HepG2 (cell line): ENCODE measurements at regions not wholly inside any gene's neighbourhood (a gene's known extent, or its start where the extent isn't known, plus 50 kb on each side); places are given as distances from the start of the nearest gene placed in this dataset.
A peak's percentile ranks its signal among the peaks of the same experiment; 100 is the strongest.

Source experiments
- GABPA ChIP-seq, 2 experiments: IDR thresholded peaks; 2 replicates each; pipeline ENCODE4 v1.6.1; 2011 to 2016; ENCODE audit warnings: low read depth in 2 of 2, low read length in 1 of 2, missing biosample characterization in 1 of 2, missing genetic modification characterization in 1 of 2
- GATAD1 ChIP-seq: IDR thresholded peaks from 2 replicates; pipeline ENCODE4 v1.6.1; 2016; ENCODE audit warnings: missing genetic modification reagents, missing compliant biosample characterization
- KLF12 ChIP-seq: sonication (generic); formaldehyde crosslinking; IDR thresholded peaks from 2 replicates; pipeline ENCODE4 v1.4.0; 2020; ENCODE audit warnings: missing genetic modification reagents, borderline replicate concordance
- PBX3 ChIP-seq: sonication (generic); formaldehyde crosslinking; IDR thresholded peaks from 2 replicates; pipeline ENCODE4 v1.8.1; 2023; ENCODE audit warnings: missing genetic modification reagents, inconsistent platforms, borderline replicate concordance
- PITX1 ChIP-seq: sonication (generic); formaldehyde crosslinking; IDR thresholded peaks from 2 replicates; pipeline ENCODE4 v1.5.1; 2020; ENCODE audit warnings: mild to moderate bottlenecking, missing genetic modification reagents
- REL ChIP-seq: sonication (generic); formaldehyde crosslinking; conservative IDR thresholded peaks from 2 replicates; pipeline ENCODE4 v1.8.0; 2022; ENCODE audit warnings: mild to moderate bottlenecking, missing genetic modification reagents, moderate library complexity
- SAP130 ChIP-seq: IDR thresholded peaks from 2 replicates; pipeline ENCODE4 v1.6.1; 2016; ENCODE audit warnings: low read depth
- SATB2 ChIP-seq: sonication (generic); formaldehyde crosslinking; IDR thresholded peaks from 2 replicates; pipeline ENCODE4 v1.5.0; 2020; ENCODE audit warnings: missing genetic modification reagents
- SOX13 ChIP-seq, 3 experiments: fragments of 450-650 bp in 1 of 3; sonication (generic) in 1 of 3; formaldehyde crosslinking in 1 of 3; IDR thresholded peaks in 2 of 3; conservative IDR thresholded peaks in 1 of 3; 2 replicates each; pipeline versions ENCODE4 v1.5.0 to v1.6.1; 2016 to 2020; ENCODE audit warnings: antibody characterized with exemption in 1 of 3, mild to moderate bottlenecking in 1 of 3, missing compliant biosample characterization in 1 of 3, missing genetic modification reagents in 1 of 3, moderate library complexity in 1 of 3
- SP2 ChIP-seq: sonication (generic); formaldehyde crosslinking; IDR thresholded peaks from 2 replicates; pipeline ENCODE4 v1.5.1; 2020; ENCODE audit warnings: mild to moderate bottlenecking, missing genetic modification reagents
- ZKSCAN1 ChIP-seq: fragments of 150-350 bp; IDR thresholded peaks from 2 replicates; pipeline ENCODE4 v1.6.1; 2014; ENCODE audit warnings: low read length
- ZKSCAN8 ChIP-seq: IDR thresholded peaks from 2 replicates; pipeline ENCODE4 v1.6.1; 2016; ENCODE audit warnings: borderline replicate concordance, missing genetic modification reagents, missing compliant biosample characterization
- ZNF607 ChIP-seq: sonication (generic); formaldehyde crosslinking; IDR thresholded peaks from 2 replicates; pipeline ENCODE4 v1.5.1; 2020; ENCODE audit warnings: missing genetic modification reagents, mild to moderate bottlenecking, borderline replicate concordance
- ZNF672 ChIP-seq: sonication (generic); formaldehyde crosslinking; IDR thresholded peaks from 2 replicates; pipeline ENCODE4 v1.8.1; 2022; ENCODE audit warnings: missing genetic modification reagents
- ZNF800 ChIP-seq: sonication (generic); formaldehyde crosslinking; IDR thresholded peaks from 2 replicates; pipeline ENCODE4 v1.4.0; 2020; ENCODE audit warnings: missing genetic modification reagents
- TF ChIP-seq, protein P1 (sequence below): IDR thresholded peaks from 2 replicates; pipeline ENCODE4 v1.4.0; 2020; ENCODE audit warnings: mild to moderate bottlenecking, missing genetic modification reagents
- TF ChIP-seq, protein P2 (sequence below): sonication (generic); formaldehyde crosslinking; IDR thresholded peaks from 2 replicates; pipeline ENCODE4 v1.4.0; 2020; ENCODE audit warnings: missing genetic modification reagents

GRCh38 chr18:34977838-34978532 lies 63.2 kb upstream of the MAPRE2 start (continued):
- TF ChIP-seq SOX13 (IDR thresholded peaks at IDR 0.05) (no peak), SOX13 (CRISPR knock-in tag; conservative IDR thresholded peaks at IDR 0.05 in 1 of 2, IDR thresholded peaks at IDR 0.05 in 1 of 2) (0 out of 4 replicates have a peak, but pooled peaks of 1 of the 2 experiments have one; percentile 6), ZNF800 (CRISPR knock-in tag) (0 out of 2 replicates have a peak, but pooled peaks have one; percentile 10), REL (CRISPR knock-in tag) (no peak), SP2 (CRISPR knock-in tag) (no peak), SATB2 (no peak), ZNF672 (CRISPR knock-in tag) (no peak), KLF12 (CRISPR knock-in tag) (0 out of 2 replicates have a peak, but pooled peaks have one; percentile 25), ZNF607 (CRISPR knock-in tag) (0 out of 2 replicates have a peak, but pooled peaks have one; percentile 16), ZKSCAN1 (no peak), GABPA (IDR thresholded peaks at IDR 0.05; ENCODE audit: low read depth, low read length) (no peak), GABPA (CRISPR knock-in tag; IDR thresholded peaks at IDR 0.05; ENCODE audit: low read depth) (peak; percentile 62), SAP130 (CRISPR knock-in tag) (peak; percentile 65), ZKSCAN8 (CRISPR knock-in tag) (no peak), PITX1 (CRISPR knock-in tag) (no peak), PBX3 (CRISPR knock-in tag) (0 out of 2 replicates have a peak, but pooled peaks have one; percentile 14), GATAD1 (CRISPR knock-in tag) (no peak)
- TF ChIP-seq, protein P1, sequence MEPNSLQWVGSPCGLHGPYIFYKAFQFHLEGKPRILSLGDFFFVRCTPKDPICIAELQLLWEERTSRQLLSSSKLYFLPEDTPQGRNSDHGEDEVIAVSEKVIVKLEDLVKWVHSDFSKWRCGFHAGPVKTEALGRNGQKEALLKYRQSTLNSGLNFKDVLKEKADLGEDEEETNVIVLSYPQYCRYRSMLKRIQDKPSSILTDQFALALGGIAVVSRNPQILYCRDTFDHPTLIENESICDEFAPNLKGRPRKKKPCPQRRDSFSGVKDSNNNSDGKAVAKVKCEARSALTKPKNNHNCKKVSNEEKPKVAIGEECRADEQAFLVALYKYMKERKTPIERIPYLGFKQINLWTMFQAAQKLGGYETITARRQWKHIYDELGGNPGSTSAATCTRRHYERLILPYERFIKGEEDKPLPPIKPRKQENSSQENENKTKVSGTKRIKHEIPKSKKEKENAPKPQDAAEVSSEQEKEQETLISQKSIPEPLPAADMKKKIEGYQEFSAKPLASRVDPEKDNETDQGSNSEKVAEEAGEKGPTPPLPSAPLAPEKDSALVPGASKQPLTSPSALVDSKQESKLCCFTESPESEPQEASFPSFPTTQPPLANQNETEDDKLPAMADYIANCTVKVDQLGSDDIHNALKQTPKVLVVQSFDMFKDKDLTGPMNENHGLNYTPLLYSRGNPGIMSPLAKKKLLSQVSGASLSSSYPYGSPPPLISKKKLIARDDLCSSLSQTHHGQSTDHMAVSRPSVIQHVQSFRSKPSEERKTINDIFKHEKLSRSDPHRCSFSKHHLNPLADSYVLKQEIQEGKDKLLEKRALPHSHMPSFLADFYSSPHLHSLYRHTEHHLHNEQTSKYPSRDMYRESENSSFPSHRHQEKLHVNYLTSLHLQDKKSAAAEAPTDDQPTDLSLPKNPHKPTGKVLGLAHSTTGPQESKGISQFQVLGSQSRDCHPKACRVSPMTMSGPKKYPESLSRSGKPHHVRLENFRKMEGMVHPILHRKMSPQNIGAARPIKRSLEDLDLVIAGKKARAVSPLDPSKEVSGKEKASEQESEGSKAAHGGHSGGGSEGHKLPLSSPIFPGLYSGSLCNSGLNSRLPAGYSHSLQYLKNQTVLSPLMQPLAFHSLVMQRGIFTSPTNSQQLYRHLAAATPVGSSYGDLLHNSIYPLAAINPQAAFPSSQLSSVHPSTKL (CRISPR knock-in tag), result peak; percentile 34
- TF ChIP-seq, protein P2, sequence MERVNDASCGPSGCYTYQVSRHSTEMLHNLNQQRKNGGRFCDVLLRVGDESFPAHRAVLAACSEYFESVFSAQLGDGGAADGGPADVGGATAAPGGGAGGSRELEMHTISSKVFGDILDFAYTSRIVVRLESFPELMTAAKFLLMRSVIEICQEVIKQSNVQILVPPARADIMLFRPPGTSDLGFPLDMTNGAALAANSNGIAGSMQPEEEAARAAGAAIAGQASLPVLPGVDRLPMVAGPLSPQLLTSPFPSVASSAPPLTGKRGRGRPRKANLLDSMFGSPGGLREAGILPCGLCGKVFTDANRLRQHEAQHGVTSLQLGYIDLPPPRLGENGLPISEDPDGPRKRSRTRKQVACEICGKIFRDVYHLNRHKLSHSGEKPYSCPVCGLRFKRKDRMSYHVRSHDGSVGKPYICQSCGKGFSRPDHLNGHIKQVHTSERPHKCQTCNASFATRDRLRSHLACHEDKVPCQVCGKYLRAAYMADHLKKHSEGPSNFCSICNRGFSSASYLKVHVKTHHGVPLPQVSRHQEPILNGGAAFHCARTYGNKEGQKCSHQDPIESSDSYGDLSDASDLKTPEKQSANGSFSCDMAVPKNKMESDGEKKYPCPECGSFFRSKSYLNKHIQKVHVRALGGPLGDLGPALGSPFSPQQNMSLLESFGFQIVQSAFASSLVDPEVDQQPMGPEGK, result 0 out of 2 replicates have a peak, but pooled peaks have one; percentile 19
